Loucy (cell line): ENCODE measurements at regions not wholly inside any gene's neighbourhood (a gene's known extent, or its start where the extent isn't known, plus 50 kb on each side); places are given as distances from the start of the nearest gene placed in this dataset.

Experiments
- EZH2phosphoT487 ChIP-seq: fragments of 200-600 bp; IDR thresholded peaks from 2 replicates; pipeline ENCODE4 v1.6.1; 2018; ENCODE audit warnings: antibody characterized with exemption, mild to moderate bottlenecking, moderate library complexity, borderline replicate concordance
- TF ChIP-seq, protein P1 (sequence below): fragments of 200-600 bp; sonication (generic); conservative IDR thresholded peaks from 2 replicates; pipeline ENCODE4 v1.5.1; 2014; ENCODE audit warnings: mild to moderate bottlenecking, antibody characterized with exemption, low read length

DNA sequence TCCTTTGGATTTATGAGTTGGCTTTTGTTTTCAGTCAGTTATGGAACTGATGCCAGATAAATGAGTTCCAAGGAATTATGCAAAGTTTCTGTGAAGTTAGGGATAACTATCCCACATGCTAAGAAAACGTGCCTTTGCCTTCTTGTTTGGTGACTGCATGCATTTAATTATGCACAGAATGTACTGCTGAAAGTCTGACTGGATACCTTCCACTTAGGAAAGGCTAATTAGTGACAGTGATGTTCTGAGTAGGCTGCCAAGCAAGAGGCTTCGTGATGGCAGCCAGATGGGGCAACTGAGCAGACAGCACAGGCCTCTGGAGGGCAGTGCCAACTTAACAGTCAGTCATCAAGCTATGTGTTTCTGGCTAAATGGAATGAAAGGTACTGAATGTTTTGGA is 289.9 kb downstream of the CD109 start:
- TF ChIP-seq, protein P1, sequence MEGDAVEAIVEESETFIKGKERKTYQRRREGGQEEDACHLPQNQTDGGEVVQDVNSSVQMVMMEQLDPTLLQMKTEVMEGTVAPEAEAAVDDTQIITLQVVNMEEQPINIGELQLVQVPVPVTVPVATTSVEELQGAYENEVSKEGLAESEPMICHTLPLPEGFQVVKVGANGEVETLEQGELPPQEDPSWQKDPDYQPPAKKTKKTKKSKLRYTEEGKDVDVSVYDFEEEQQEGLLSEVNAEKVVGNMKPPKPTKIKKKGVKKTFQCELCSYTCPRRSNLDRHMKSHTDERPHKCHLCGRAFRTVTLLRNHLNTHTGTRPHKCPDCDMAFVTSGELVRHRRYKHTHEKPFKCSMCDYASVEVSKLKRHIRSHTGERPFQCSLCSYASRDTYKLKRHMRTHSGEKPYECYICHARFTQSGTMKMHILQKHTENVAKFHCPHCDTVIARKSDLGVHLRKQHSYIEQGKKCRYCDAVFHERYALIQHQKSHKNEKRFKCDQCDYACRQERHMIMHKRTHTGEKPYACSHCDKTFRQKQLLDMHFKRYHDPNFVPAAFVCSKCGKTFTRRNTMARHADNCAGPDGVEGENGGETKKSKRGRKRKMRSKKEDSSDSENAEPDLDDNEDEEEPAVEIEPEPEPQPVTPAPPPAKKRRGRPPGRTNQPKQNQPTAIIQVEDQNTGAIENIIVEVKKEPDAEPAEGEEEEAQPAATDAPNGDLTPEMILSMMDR: peak; percentile 25; the same call in 1 of the 2 replicates
- TF ChIP-seq EZH2phosphoT487: no peak
